SK-N-SH (cell line): ENCODE measurements at regions not wholly inside any gene's neighbourhood (a gene's known extent, or its start where the extent isn't known, plus 50 kb on each side); places are given as distances from the start of the nearest gene placed in this dataset.

Experiments
- CTCF ChIA-PET: fragments of 300-600, 350-600 bp; formaldehyde crosslinking; extraction: SDS; loops from one replicate; lab custom pipeline; 2021; lab: Yijun Ruan, JAX
- POLR2A ChIA-PET: fragments of 350-600 bp; sonication (Branson Sonifier 250); formaldehyde crosslinking; extraction: SDS; loops from one replicate; lab custom pipeline; 2020; ENCODE audit warnings: antibody characterized with exemption, inconsistent platforms; lab: Yijun Ruan, JAX
- DNase-seq: peaks from one replicate; pipeline ENCODE4 v3.0.0; 2012
- H2AFZ ChIP-seq: fragments of 200-600 bp; sonication (generic); 2 replicates; pipeline ENCODE4 v1.8.1; 2016; ENCODE audit warnings: antibody characterized with exemption, mild to moderate bottlenecking, low read depth
- H3F3A ChIP-seq: fragments of 200-600 bp; sonication (generic); replicated peaks from 2 replicates; pipeline ENCODE3; 2016; ENCODE audit warnings: antibody characterized with exemption, mild to moderate bottlenecking; ENCODE audit not compliant: insufficient read depth
- H3K27ac ChIP-seq, 2 experiments: fragments of 200-500 bp in 1 of 2; fragments of 200-600 bp in 1 of 2; sonication (Bioruptor generic) in 1 of 2; sonication (generic), shearing (Covaris generic) in 1 of 2; 2 replicates each; pipeline versions ENCODE4 v1.5.1 to v1.6.1; 2014 to 2016; ENCODE audit warnings: low read depth in 2 of 2, inconsistent platforms in 1 of 2, low read length in 1 of 2, mild to moderate bottlenecking in 1 of 2, mixed read lengths in 1 of 2
- H3K27me3 ChIP-seq: fragments of 200-600 bp; sonication (generic), shearing (Covaris generic); 2 replicates; pipeline ENCODE4 v1.6.1; 2016; ENCODE audit warnings: mixed run types; ENCODE audit not compliant: insufficient read depth
- H3K36me3 ChIP-seq, 2 experiments: fragments of 200-500 bp in 1 of 2; fragments of 200-600 bp in 1 of 2; sonication (Bioruptor generic) in 1 of 2; sonication (generic) in 1 of 2; replicated peaks in 1 of 2; 2 replicates each; pipeline versions ENCODE3 to v1.5.1; 2014 to 2016; ENCODE audit warnings: low read length in 1 of 2, mild to moderate bottlenecking in 1 of 2; ENCODE audit not compliant: insufficient read depth in 2 of 2, control insufficient read depth in 1 of 2
- H3K4me1 ChIP-seq, 2 experiments: fragments of 200-500 bp in 1 of 2; fragments of 200-600 bp in 1 of 2; sonication (Bioruptor generic) in 1 of 2; sonication (generic), shearing (Covaris generic) in 1 of 2; 2 replicates each; pipeline versions ENCODE4 v1.5.1 to v1.6.1; 2014 to 2016; ENCODE audit warnings: low read depth in 1 of 2, low read length in 1 of 2, mixed run types in 1 of 2; ENCODE audit not compliant: insufficient read depth in 2 of 2, control insufficient read depth in 1 of 2
- H3K4me2 ChIP-seq: fragments of 200-600 bp; sonication (generic), shearing (Covaris generic); 2 replicates; pipeline ENCODE4 v1.6.1; 2017; ENCODE audit warnings: mixed run types
- H3K4me3 ChIP-seq, 2 experiments: fragments of 200-500 bp in 1 of 2; fragments of 200-600 bp in 1 of 2; sonication (Bioruptor generic) in 1 of 2; sonication (generic), shearing (Covaris generic) in 1 of 2; 2 replicates each; pipeline versions ENCODE4 v1.5.1 to v1.8.1; 2014 to 2016; ENCODE audit warnings: low read depth in 2 of 2, inconsistent platforms in 1 of 2, low read length in 1 of 2, mild to moderate bottlenecking in 1 of 2, mixed read lengths in 1 of 2, moderate library complexity in 1 of 2
- H3K79me2 ChIP-seq: fragments of 200-600 bp; sonication (generic); 2 replicates; pipeline ENCODE4 v1.8.1; 2017; ENCODE audit warnings: mild to moderate bottlenecking; ENCODE audit not compliant: insufficient read depth
- H3K9ac ChIP-seq: fragments of 200-600 bp; sonication (generic); 2 replicates; pipeline ENCODE4 v1.6.1; 2017; ENCODE audit warnings: mixed run types
- H3K9me2 ChIP-seq: fragments of 200-600 bp; sonication (generic); 2 replicates; pipeline ENCODE4 v1.6.1; 2017; ENCODE audit warnings: mixed run types
- H3K9me3 ChIP-seq: fragments of 200-600 bp; sonication (generic); 2 replicates; pipeline ENCODE4 v1.6.1; 2017; ENCODE audit warnings: mixed run types, mild to moderate bottlenecking, moderate library complexity
- H4K20me1 ChIP-seq: fragments of 200-600 bp; sonication (generic); 2 replicates; pipeline ENCODE4 v1.6.1; 2017; ENCODE audit warnings: mild to moderate bottlenecking, mixed run types; ENCODE audit not compliant: insufficient read depth
- FOSL2 ChIP-seq: IDR thresholded peaks from 2 replicates; pipeline ENCODE4 v1.4.0; 2012; ENCODE audit warnings: low read depth, mild to moderate bottlenecking, moderate library complexity, borderline replicate concordance
- GABPA ChIP-seq: IDR thresholded peaks from 2 replicates; pipeline ENCODE4 v1.4.0; 2012; ENCODE audit warnings: low read depth, mild to moderate bottlenecking
- JUND ChIP-seq: IDR thresholded peaks from 2 replicates; pipeline ENCODE4 v1.4.0; 2012
- MEF2A ChIP-seq: IDR thresholded peaks from 2 replicates; pipeline ENCODE4 v1.4.0; 2012; ENCODE audit warnings: low read depth, borderline replicate concordance
- NFIC ChIP-seq: IDR thresholded peaks from 2 replicates; pipeline ENCODE4 v1.4.0; 2012; ENCODE audit warnings: borderline replicate concordance
- NRF1 ChIP-seq: IDR thresholded peaks from 2 replicates; pipeline ENCODE4 v1.6.1; 2012; ENCODE audit warnings: low read depth, mild to moderate bottlenecking, low read length
- REST ChIP-seq: IDR thresholded peaks from 2 replicates; pipeline ENCODE4 v1.6.1; 2012; ENCODE audit warnings: mild to moderate bottlenecking, low read depth, low read length, moderate library complexity
- RFX5 ChIP-seq: IDR thresholded peaks from 2 replicates; pipeline ENCODE4 v1.6.1; 2012; ENCODE audit warnings: mild to moderate bottlenecking, improper control_type of control experiment, low read length
- RXRA ChIP-seq: IDR thresholded peaks from 2 replicates; pipeline ENCODE4 v1.4.0; 2012; ENCODE audit warnings: low read depth, mild to moderate bottlenecking, borderline replicate concordance
- SMC3 ChIP-seq: IDR thresholded peaks from 2 replicates; pipeline ENCODE4 v1.6.1; 2012; ENCODE audit warnings: low read depth, low read length, improper control_type of control experiment
- TAF1 ChIP-seq: IDR thresholded peaks from 2 replicates; pipeline ENCODE4 v1.6.1; 2012; ENCODE audit warnings: low read depth, mild to moderate bottlenecking, low read length, moderate library complexity, borderline replicate concordance
- TCF12 ChIP-seq: IDR thresholded peaks from 2 replicates; pipeline ENCODE4 v1.4.0; 2012
- TEAD4 ChIP-seq: IDR thresholded peaks from 2 replicates; pipeline ENCODE4 v1.4.0; 2012; ENCODE audit warnings: mild to moderate bottlenecking, borderline replicate concordance; ENCODE audit not compliant: insufficient read depth
- YY1 ChIP-seq: IDR thresholded peaks from 2 replicates; pipeline ENCODE4 v1.4.0; 2012; ENCODE audit warnings: low read depth, mild to moderate bottlenecking
- ZBTB33 ChIP-seq: IDR thresholded peaks from 2 replicates; pipeline ENCODE4 v1.4.0; 2012; ENCODE audit warnings: low read depth, borderline replicate concordance
- WGBS: methylation state at CpG from one replicate; pipeline ENCODE4 v1.1.6; 2017; ENCODE audit warnings: low lambda C conversion rate; 5-methylcytosine and 5-hydroxymethylcytosine counted together

- 35% methylated on average over 4 of the region's 6 CpGs for WGBS
- H3K4me2 ChIP-seq, result no peak overlapping the region
Measured at GRCh38 chr1:36739703-36740289, 257.1 kb upstream of the CSF3R start.

More at GRCh38 chr1:36739703-36740289, 257.1 kb upstream of the CSF3R start:
- Histone ChIP-seq H3F3A (no peaks in the 10 kb centered on the region), H3K9ac (no peak overlapping the region), H4K20me1 (no peaks in the 10 kb centered on the region), H3K4me3 (no peak overlapping the region)
- POLR2A ChIA-PET, result no interaction called here
- no peak for TF ChIP-seq TAF1
- TF ChIP-seq YY1, result no peak
- TF ChIP-seq ZBTB33, result no peak
- no peak for TF ChIP-seq NRF1
- no peak for TF ChIP-seq FOSL2
- no peak for TF ChIP-seq TCF12
- TF ChIP-seq NFIC, result no peak
- no peak for TF ChIP-seq RXRA
- no peak for TF ChIP-seq TEAD4
- TF ChIP-seq GABPA, result no peak
- TF ChIP-seq MEF2A, result no peak
- no peak for TF ChIP-seq JUND
- TF ChIP-seq RFX5, result no peak
- TF ChIP-seq REST, result no peak
- TF ChIP-seq SMC3, result no peak
- TF ChIP-seq, all 33 proteins: peak for 0
- H3K9me3 ChIP-seq, result no peaks in the 10 kb centered on the region
- no peaks in the 10 kb centered on the region for H3K36me3 ChIP-seq
- H3K9me2 ChIP-seq, result no peaks in the 10 kb centered on the region
- DNase-seq, result no peak
- no peak overlapping the region for H3K27ac ChIP-seq
- CTCF ChIA-PET, result interaction anchor here (1.2 kb wide), 1 partner anchor 17 kb away, joined by 3 read pairs; no protein-coding TSS in a partner anchor
- no peak overlapping the region for H2AFZ ChIP-seq
- no peaks in the 10 kb centered on the region for H3K79me2 ChIP-seq
- no peaks in the 10 kb centered on the region for H3K27me3 ChIP-seq
- no peaks in the 10 kb centered on the region for H3K4me1 ChIP-seq
